H9 (cell line): ENCODE measurements at regions not wholly inside any gene's neighbourhood (a gene's known extent, or its start where the extent isn't known, plus 50 kb on each side); places are given as distances from the start of the nearest gene placed in this dataset.

Experiments used
- DNase-seq: peaks from one replicate; pipeline ENCODE4 v3.0.0-alpha.2; 2017
- H2AFZ ChIP-seq: one replicate; pipeline ENCODE4 v1.6.1; 2013; ENCODE audit warnings: mild to moderate bottlenecking, low read length, control low read depth, moderate library complexity
- H2AK5ac ChIP-seq: 2 replicates; pipeline ENCODE4 v1.6.1; 2013; ENCODE audit warnings: low read length, control low read depth, mixed read lengths; ENCODE audit not compliant: insufficient read length
- H2BK120ac ChIP-seq: one replicate; pipeline ENCODE4 v1.6.1; 2013; ENCODE audit warnings: low read depth, mild to moderate bottlenecking, low read length, control low read depth, inconsistent platforms; ENCODE audit not compliant: poor library complexity, severe bottlenecking
- H2BK12ac ChIP-seq: 2 replicates; pipeline ENCODE4 v1.6.1; 2013; ENCODE audit warnings: low read length, control low read depth, mixed read lengths, low read depth; ENCODE audit not compliant: insufficient read length
- H2BK15ac ChIP-seq: 2 replicates; pipeline ENCODE4 v1.6.1; 2013; ENCODE audit warnings: low read depth, low read length, control low read depth
- H2BK20ac ChIP-seq: one replicate; pipeline ENCODE4 v1.6.1; 2013; ENCODE audit warnings: low read depth, mild to moderate bottlenecking, low read length, control low read depth, inconsistent platforms; ENCODE audit not compliant: poor library complexity, severe bottlenecking
- H2BK5ac ChIP-seq: 2 replicates; pipeline ENCODE4 v1.6.1; 2013; ENCODE audit warnings: low read length, control low read depth, mixed read lengths; ENCODE audit not compliant: insufficient read length
- H3K14ac ChIP-seq: 2 replicates; pipeline ENCODE4 v1.6.1; 2013; ENCODE audit warnings: low read length, control low read depth; ENCODE audit not compliant: insufficient read depth
- H3K18ac ChIP-seq: 2 replicates; pipeline ENCODE4 v1.6.1; 2013; ENCODE audit warnings: low read depth, mild to moderate bottlenecking, mixed read lengths, low read length, control low read depth; ENCODE audit not compliant: insufficient read length
- H3K23ac ChIP-seq: 2 replicates; pipeline ENCODE4 v1.6.1; 2013; ENCODE audit warnings: low read length, control low read depth, mixed read lengths, low read depth; ENCODE audit not compliant: insufficient read length
- H3K23me2 ChIP-seq: 2 replicates; pipeline ENCODE4 v1.6.1; 2013; ENCODE audit warnings: low read depth, mild to moderate bottlenecking, mixed read lengths, low read length, control low read depth; ENCODE audit not compliant: insufficient read length, poor library complexity, severe bottlenecking
- H3K27ac ChIP-seq: 2 replicates; pipeline ENCODE4 v1.5.1; 2013; ENCODE audit warnings: low read length, control low read depth, mixed read lengths, low read depth; ENCODE audit not compliant: insufficient read length
- H3K27me3 ChIP-seq: 2 replicates; pipeline ENCODE4 v1.6.1; 2013; ENCODE audit warnings: low read length, control low read depth, inconsistent platforms; ENCODE audit not compliant: insufficient read depth
- H3K4ac ChIP-seq: 2 replicates; pipeline ENCODE4 v1.6.1; 2013; ENCODE audit warnings: low read depth, mild to moderate bottlenecking, control low read depth, inconsistent platforms, low read length, moderate library complexity
- H3K4me1 ChIP-seq: 2 replicates; pipeline ENCODE4 v1.6.1; 2013; ENCODE audit warnings: low read length, control low read depth, inconsistent platforms; ENCODE audit not compliant: insufficient read depth
- H3K4me2 ChIP-seq: 2 replicates; pipeline ENCODE4 v1.6.1; 2013; ENCODE audit warnings: low read length, control low read depth, mixed read lengths; ENCODE audit not compliant: insufficient read length, insufficient read depth
- H3K56ac ChIP-seq: 2 replicates; pipeline ENCODE4 v1.6.1; 2013; ENCODE audit warnings: low read depth, mild to moderate bottlenecking, mixed read lengths, low read length, control low read depth; ENCODE audit not compliant: insufficient read length
- H3K79me1 ChIP-seq: 2 replicates; pipeline ENCODE4 v1.6.1; 2013; ENCODE audit warnings: low read depth, mild to moderate bottlenecking, moderate library complexity, low read length, control low read depth, inconsistent platforms; ENCODE audit not compliant: insufficient read depth, poor library complexity, severe bottlenecking
- H3K79me2 ChIP-seq: 2 replicates; pipeline ENCODE4 v1.6.1; 2013; ENCODE audit warnings: low read length, control low read depth, inconsistent platforms; ENCODE audit not compliant: insufficient read depth
- H3K9ac ChIP-seq: 2 replicates; pipeline ENCODE4 v1.6.1; 2013; ENCODE audit warnings: low read length, control low read depth, mixed read lengths; ENCODE audit not compliant: insufficient read length; ENCODE audit errors: extremely low read depth
- H3K9me3 ChIP-seq: one replicate; pipeline ENCODE4 v1.6.1; 2013; ENCODE audit warnings: low read depth, low read length, inconsistent platforms; ENCODE audit not compliant: control insufficient read depth
- H3T11ph ChIP-seq: one replicate; pipeline ENCODE4 v1.6.1; 2013; ENCODE audit warnings: mild to moderate bottlenecking, low read length, control low read depth, inconsistent platforms
- H4K20me1 ChIP-seq: one replicate; pipeline ENCODE4 v1.6.1; 2013; ENCODE audit not compliant: control insufficient read depth, insufficient read length, insufficient read depth
- H4K5ac ChIP-seq: 2 replicates; pipeline ENCODE4 v1.6.1; 2013; ENCODE audit warnings: low read depth, mild to moderate bottlenecking, mixed read lengths, low read length, control low read depth; ENCODE audit not compliant: insufficient read length
- H4K8ac ChIP-seq: replicated peaks from 2 replicates; pipeline ENCODE4 v1.6.1; 2013; ENCODE audit warnings: low read length, control low read depth, mixed read lengths, low read depth; ENCODE audit not compliant: insufficient read length
- H4K91ac ChIP-seq: 2 replicates; pipeline ENCODE4 v1.6.1; 2013; ENCODE audit warnings: low read depth, mild to moderate bottlenecking, moderate library complexity, mixed read lengths, low read length, control low read depth; ENCODE audit not compliant: insufficient read length
- H3K27ac Mint-ChIP-seq, 3 experiments: 2 replicates in 2 of 3; 3 replicates in 1 of 3; pipeline ENCODE4 v1.8.0; 2020 to 2021; ENCODE audit warnings: mixed read lengths in 3 of 3, mild to moderate bottlenecking in 1 of 3, moderate library complexity in 1 of 3
- H3K27me3 Mint-ChIP-seq: 2 replicates; pipeline ENCODE4 v1.8.0; 2021; ENCODE audit warnings: low read depth, mild to moderate bottlenecking, moderate library complexity, mixed read lengths
- H3K36me3 Mint-ChIP-seq, 3 experiments: 2 replicates in 2 of 3; 3 replicates in 1 of 3; pipeline ENCODE4 v1.8.0; 2020 to 2021; ENCODE audit warnings: low read depth in 3 of 3, mixed read lengths in 3 of 3; ENCODE audit not compliant: insufficient read depth in 1 of 3
- H3K4me1 Mint-ChIP-seq, 2 experiments: 2 replicates each; pipeline ENCODE4 v1.8.0; 2020; ENCODE audit warnings: mixed read lengths in 2 of 2
- H3K4me3 Mint-ChIP-seq, 2 experiments: 2 replicates in 1 of 2; 3 replicates in 1 of 2; pipeline ENCODE4 v1.8.0; 2020 to 2021; ENCODE audit warnings: mild to moderate bottlenecking in 2 of 2, mixed read lengths in 2 of 2, moderate library complexity in 1 of 2
- H3K9me3 Mint-ChIP-seq, 2 experiments: 2 replicates in 1 of 2; 3 replicates in 1 of 2; pipeline ENCODE4 v1.8.0; 2020; ENCODE audit warnings: mild to moderate bottlenecking in 2 of 2, mixed read lengths in 2 of 2, moderate library complexity in 1 of 2
- CTCF ChIP-seq: fragments of 200-600 bp; sonication (generic); conservative IDR thresholded peaks from 3 replicates; pipeline ENCODE4 v1.8.0; 2021; ENCODE audit warnings: antibody characterized with exemption, mild to moderate bottlenecking
- WGBS: extraction: QIAGEN DNeasy Blood & Tissue Kit; methylation state at CpG from one replicate; pipeline ENCODE4 v1.1.7; 2013; ENCODE audit warnings: missing lambda C conversion rate, low lambda C conversion rate, mixed read lengths; ENCODE audit not compliant: insufficient read length; ENCODE audit errors: extremely low coverage; 5-methylcytosine and 5-hydroxymethylcytosine counted together

GRCh38 chr11:113569391-113569790 lies 94.2 kb upstream of the DRD2 start:
- DNase-seq: no peak
- H2BK15ac ChIP-seq: no peak overlapping the region
- H3K56ac ChIP-seq: no peak overlapping the region
- no peak overlapping the region for H4K5ac ChIP-seq
- no peaks in the 10 kb centered on the region for H4K20me1 ChIP-seq
- H3K27ac ChIP-seq: no peak overlapping the region
- H3K4me1 ChIP-seq: 0 out of 2 replicates have a peak, but pooled peaks cover 2% of the 10 kb centered on the region
- no peak overlapping the region for H4K8ac ChIP-seq
- H3K27me3 ChIP-seq: no peaks in the 10 kb centered on the region
- H3K27me3 Mint-ChIP-seq: peaks cover 11% of the 10 kb centered on the region
- no peak overlapping the region for H3K14ac ChIP-seq
- H3K9me3 Mint-ChIP-seq: no peaks in the 10 kb centered on the region
- no peak overlapping the region for H3K9ac ChIP-seq
- no peak overlapping the region for H3K4ac ChIP-seq
- no peak overlapping the region for H2BK12ac ChIP-seq
- WGBS: no CpG with 5 or more reads among the region's 3 CpGs
- H2BK20ac ChIP-seq: no peak overlapping the region
- no peak overlapping the region for H2AFZ ChIP-seq
- TF ChIP-seq CTCF: no peak
- no peak overlapping the region for H2AK5ac ChIP-seq
- no peaks in the 10 kb centered on the region; a peak in 1 of 7 replicates for H3K36me3 Mint-ChIP-seq
- no peak overlapping the region for H3T11ph ChIP-seq
- no peak overlapping the region for H3K27ac Mint-ChIP-seq
- H3K4me1 Mint-ChIP-seq: peaks cover 34 to 59% of the 10 kb centered on the region in 2 experiments
- no peaks in the 10 kb centered on the region for H3K79me1 ChIP-seq
- H3K23me2 ChIP-seq: no peaks in the 10 kb centered on the region
- no peak overlapping the region for H4K91ac ChIP-seq
- no peaks in the 10 kb centered on the region for H3K9me3 ChIP-seq
- no peak overlapping the region for H3K18ac ChIP-seq
- H3K23ac ChIP-seq: no peak overlapping the region
- H3K4me2 ChIP-seq: no peak overlapping the region
- H2BK120ac ChIP-seq: no peak overlapping the region
- H2BK5ac ChIP-seq: no peak overlapping the region
- H3K79me2 ChIP-seq: no peaks in the 10 kb centered on the region
- no peak overlapping the region for H3K4me3 Mint-ChIP-seq
